ENCODE measurements at regions not wholly inside any gene's neighbourhood (a gene's known extent, or its start where the extent isn't known, plus 50 kb on each side); places are given as distances from the start of the nearest gene placed in this dataset.

DNA sequence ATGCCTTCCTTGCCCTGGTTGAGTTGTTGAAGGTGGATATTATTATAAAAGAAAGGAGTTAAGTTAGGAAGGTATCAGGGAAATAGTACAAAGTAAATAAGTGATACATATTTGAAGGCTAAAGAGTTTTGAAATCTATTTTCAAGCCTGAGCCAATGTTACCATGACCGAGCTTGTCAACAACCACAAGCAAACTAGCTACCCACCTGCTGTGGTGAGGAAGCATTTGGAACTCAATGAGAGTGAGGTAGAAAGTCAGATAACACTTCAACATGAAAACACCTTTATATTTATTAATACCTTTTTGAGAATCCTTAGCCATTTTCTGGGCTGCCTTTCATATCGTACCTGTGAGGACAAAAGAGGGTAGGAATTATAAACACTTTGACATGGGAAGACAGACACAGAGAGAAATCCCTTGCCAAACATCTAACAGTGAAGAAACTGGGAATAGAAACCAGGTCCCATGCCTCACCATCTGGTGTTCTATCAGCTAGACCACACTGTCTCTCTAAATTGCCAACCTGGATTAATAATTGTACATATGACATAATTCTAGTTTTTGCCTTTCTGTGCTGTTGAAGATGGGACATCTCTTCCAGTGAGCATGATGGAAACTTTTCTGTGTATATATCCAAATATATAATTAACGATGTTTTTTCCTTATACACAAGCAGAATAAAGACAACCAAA, 606.4 kb upstream of the NR3C2 start:
- Histone ChIP-seq H3K79me2 (ENCODE audit: control insufficient read depth in 1 of 2, insufficient read depth in 2 of 2, low read length in 2 of 2) (no peaks in the 10 kb centered on the region), H3K9ac (replicated peaks in 1 of 4; ENCODE audit: extremely low read depth in 1 of 4, low read depth in 3 of 4, low read length in 3 of 4) (no peak overlapping the region), H3K27ac (ENCODE audit: low read depth, low read length) (no peak overlapping the region), H3K14ac (ENCODE audit: insufficient read length) (no peak overlapping the region), H3K27me3 (replicated peaks in 1 of 4; ENCODE audit: control insufficient read depth in 3 of 4, extremely low read depth in 1 of 4, insufficient read depth in 3 of 4, low read length in 3 of 4) (no peaks in the 10 kb centered on the region), H4K8ac (ENCODE audit: extremely low read depth, insufficient read depth, low read length) (no peak overlapping the region), H3K18ac (ENCODE audit: extremely low read depth, low read length) (no peak overlapping the region), H2BK120ac (replicated peaks; ENCODE audit: low read depth, low read length) (no peak overlapping the region), H2AK5ac (ENCODE audit: low read depth, low read length) (no peak overlapping the region), H3K4me3 (ENCODE audit: extremely low read depth in 1 of 4, insufficient read depth in 2 of 4, low read depth in 3 of 4, low read length in 4 of 4) (no peak overlapping the region), H3K4me2 (ENCODE audit: insufficient read depth in 1 of 2, low read depth in 2 of 2, low read length in 2 of 2) (no peak overlapping the region), H3K56ac (replicated peaks; ENCODE audit: insufficient read length, low read depth, low read length) (no peak overlapping the region), H3K23me2 (ENCODE audit: low read depth, low read length) (no peaks in the 10 kb centered on the region), H4K91ac (replicated peaks; ENCODE audit: insufficient read length, low read length) (no peak overlapping the region), H3K79me1 (ENCODE audit: low read depth, low read length) (no peaks in the 10 kb centered on the region), H4K5ac (ENCODE audit: insufficient read length, low read depth, low read length) (no peak overlapping the region), H2AFZ (ENCODE audit: low read length) (no peak overlapping the region), H2BK12ac (ENCODE audit: low read depth, low read length) (no peak overlapping the region), H3K23ac (ENCODE audit: insufficient read length) (no peak overlapping the region), H3K36me3 (ENCODE audit: control insufficient read depth in 2 of 4, insufficient read depth in 4 of 4, low read length in 3 of 4) (no peaks in the 10 kb centered on the region), H3K9me3 (ENCODE audit: insufficient read depth in 2 of 2, low read depth in 1 of 2, low read length in 1 of 2) (no peaks in the 10 kb centered on the region), H2BK20ac (ENCODE audit: low read length) (no peak overlapping the region), H3K4ac (replicated peaks; ENCODE audit: insufficient read length, low read depth, low read length) (no peak overlapping the region), H2BK15ac (ENCODE audit: low read length) (no peak overlapping the region), H3K4me1 (replicated peaks in 1 of 4; ENCODE audit: control insufficient read depth in 3 of 4, insufficient read depth in 4 of 4, low read length in 3 of 4) (no peaks in the 10 kb centered on the region), H2BK5ac (ENCODE audit: low read depth, low read length) (no peak overlapping the region), H4K20me1 (replicated peaks in 1 of 2; ENCODE audit: control insufficient read depth in 1 of 2, insufficient read depth in 2 of 2, low read length in 2 of 2) (no peaks in the 10 kb centered on the region)
- CTCF ChIA-PET (ENCODE audit: partially characterized antibody) = interaction anchor here (0.6 to 2.0 kb wide), 5 partner anchors 16 to 856 kb away, joined by 3 to 8 read pairs (median 3); no protein-coding TSS in a partner anchor
- FAIRE-seq (no peak), DNase-seq (ENCODE audit: low read depth in 1 of 2, low spot score in 2 of 2) (no peak)
- POLR2A ChIA-PET (ENCODE audit: partially characterized antibody) = no interaction called here
- 93% methylated on average over 3 of the region's 3 CpGs; no CpG with 5 or more reads in 1 of the 2 experiments for WGBS, 2 experiments (ENCODE audit: extremely low coverage in 1 of 2, insufficient coverage in 1 of 2, insufficient read length in 1 of 2, insufficient replicate concordance in 2 of 2, low coverage in 1 of 2, low lambda C conversion rate in 2 of 2, missing lambda C conversion rate in 1 of 2)
- TF ChIP-seq SIX5 (IDR thresholded peaks at IDR 0.05; ENCODE audit: low read depth, low read length) (no peak), TBP (IDR thresholded peaks at IDR 0.05; ENCODE audit: low read depth, low read length) (no peak), TEAD4 (IDR thresholded peaks at IDR 0.05; ENCODE audit: low read depth, low read length) (no peak), KDM1A (IDR thresholded peaks at IDR 0.05; ENCODE audit: borderline replicate concordance, low read length) (no peak)

Data from H1 (cell line).